ENCODE measurements at regions not wholly inside any gene's neighbourhood (a gene's known extent, or its start where the extent isn't known, plus 50 kb on each side); places are given as distances from the start of the nearest gene placed in this dataset.
"Not testable (repeated sequence)": the region's sequence is repeated elsewhere in the genome, so short reads cannot be mapped to it uniquely, and the experiment has no call there.

- DNase-seq (ENCODE audit: low spot score) = no peak
Measured at GRCh38 chr6:134394905-134395304, 77.0 kb upstream of the SGK1 start.

GRCh38 chr6:134394208-134394607, 76.3 kb upstream of the SGK1 start:
- no peak for DNase-seq (ENCODE audit: low spot score)

- no peak for DNase-seq (ENCODE audit: low spot score)
Measured at GRCh38 chr6:134391205-134391604, 73.3 kb upstream of the SGK1 start.

GRCh38 chr6:134389658-134390057, 71.7 kb upstream of the SGK1 start:
- no peak for DNase-seq (ENCODE audit: low spot score)

- no peak for DNase-seq (ENCODE audit: low spot score)
Measured at GRCh38 chr6:134389129-134389528, 71.2 kb upstream of the SGK1 start.

- DNase-seq (ENCODE audit: low spot score) = not testable (repeated sequence)
Measured at GRCh38 chr6:134386482-134386881, 68.6 kb upstream of the SGK1 start.

GRCh38 chr6:134381959-134382358, 64.0 kb upstream of the SGK1 start:
- DNase-seq (ENCODE audit: low spot score) = no peak

- DNase-seq (ENCODE audit: low spot score) = no peak
Measured at GRCh38 chr6:134379599-134379998, 61.7 kb upstream of the SGK1 start.

- DNase-seq (ENCODE audit: low spot score) = peak; percentile 46
Measured at GRCh38 chr6:134379076-134379475, 61.2 kb upstream of the SGK1 start.

GRCh38 chr6:134378426-134378825, 60.5 kb upstream of the SGK1 start:
- DNase-seq (ENCODE audit: low spot score) = no peak

- DNase-seq (ENCODE audit: low spot score) = no peak
Measured at GRCh38 chr6:134376785-134377184, 58.9 kb upstream of the SGK1 start.

- no peak for DNase-seq (ENCODE audit: low spot score)
Measured at GRCh38 chr6:134375220-134375580, 57.3 kb upstream of the SGK1 start.

- DNase-seq (ENCODE audit: low spot score) = no peak
Measured at GRCh38 chr6:134374491-134375219, 56.7 kb upstream of the SGK1 start.

- no peak for DNase-seq (ENCODE audit: low spot score)
Measured at GRCh38 chr6:134373993-134374392, 56.1 kb upstream of the SGK1 start.

GRCh38 chr6:134373282-134373922, 55.5 kb upstream of the SGK1 start:
- DNase-seq (ENCODE audit: low spot score) = no peak

GRCh38 chr6:134372603-134373281, 54.8 kb upstream of the SGK1 start:
- peak; percentile 50 for DNase-seq (ENCODE audit: low spot score)

GRCh38 chr6:134368670-134369069, 50.8 kb upstream of the SGK1 start:
- DNase-seq (ENCODE audit: low spot score) = no peak
